Astrocyte (in vitro differentiated cells and primary cell): ENCODE measurements at regions not wholly inside any gene's neighbourhood (a gene's known extent, or its start where the extent isn't known, plus 50 kb on each side); places are given as distances from the start of the nearest gene placed in this dataset.

ENCODE experiments used
- EZH2 ChIP-seq: IDR thresholded peaks from 2 replicates; pipeline ENCODE4 v1.6.1; 2012; ENCODE audit warnings: mild to moderate bottlenecking, low read length, inconsistent platforms; ENCODE audit not compliant: insufficient read depth
- TF ChIP-seq, protein P1 (sequence below): IDR thresholded peaks from 2 replicates; pipeline ENCODE4 v1.5.1; 2011; ENCODE audit warnings: low read depth, mild to moderate bottlenecking, inconsistent platforms, low read length, moderate library complexity; ENCODE audit not compliant: insufficient read depth

DNA sequence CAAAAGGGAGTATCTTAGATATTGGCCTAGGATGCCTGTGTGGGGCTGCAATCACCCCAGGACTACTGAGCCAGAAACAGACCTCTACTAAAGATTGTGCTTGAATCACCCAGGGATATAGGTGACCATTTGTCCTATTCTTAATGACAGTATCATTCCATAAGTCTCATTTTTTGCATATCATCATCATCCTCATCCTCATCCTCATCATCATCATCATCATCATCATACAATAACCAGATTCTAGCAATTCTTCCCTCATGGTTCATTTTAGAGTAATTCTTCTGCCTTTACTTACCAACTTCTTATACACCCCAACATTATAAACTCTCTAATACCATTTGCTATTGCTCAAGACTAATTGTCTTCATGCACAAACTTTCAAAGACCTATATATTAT, 226.6 kb downstream of the B3GLCT start:
- TF ChIP-seq, protein P1, sequence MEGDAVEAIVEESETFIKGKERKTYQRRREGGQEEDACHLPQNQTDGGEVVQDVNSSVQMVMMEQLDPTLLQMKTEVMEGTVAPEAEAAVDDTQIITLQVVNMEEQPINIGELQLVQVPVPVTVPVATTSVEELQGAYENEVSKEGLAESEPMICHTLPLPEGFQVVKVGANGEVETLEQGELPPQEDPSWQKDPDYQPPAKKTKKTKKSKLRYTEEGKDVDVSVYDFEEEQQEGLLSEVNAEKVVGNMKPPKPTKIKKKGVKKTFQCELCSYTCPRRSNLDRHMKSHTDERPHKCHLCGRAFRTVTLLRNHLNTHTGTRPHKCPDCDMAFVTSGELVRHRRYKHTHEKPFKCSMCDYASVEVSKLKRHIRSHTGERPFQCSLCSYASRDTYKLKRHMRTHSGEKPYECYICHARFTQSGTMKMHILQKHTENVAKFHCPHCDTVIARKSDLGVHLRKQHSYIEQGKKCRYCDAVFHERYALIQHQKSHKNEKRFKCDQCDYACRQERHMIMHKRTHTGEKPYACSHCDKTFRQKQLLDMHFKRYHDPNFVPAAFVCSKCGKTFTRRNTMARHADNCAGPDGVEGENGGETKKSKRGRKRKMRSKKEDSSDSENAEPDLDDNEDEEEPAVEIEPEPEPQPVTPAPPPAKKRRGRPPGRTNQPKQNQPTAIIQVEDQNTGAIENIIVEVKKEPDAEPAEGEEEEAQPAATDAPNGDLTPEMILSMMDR = no peak
- TF ChIP-seq EZH2 = no peak
